ENCODE measurements at regions not wholly inside any gene's neighbourhood (a gene's known extent, or its start where the extent isn't known, plus 50 kb on each side); places are given as distances from the start of the nearest gene placed in this dataset.
A peak's percentile ranks its signal among the peaks of the same experiment; 100 is the strongest.

DNA sequence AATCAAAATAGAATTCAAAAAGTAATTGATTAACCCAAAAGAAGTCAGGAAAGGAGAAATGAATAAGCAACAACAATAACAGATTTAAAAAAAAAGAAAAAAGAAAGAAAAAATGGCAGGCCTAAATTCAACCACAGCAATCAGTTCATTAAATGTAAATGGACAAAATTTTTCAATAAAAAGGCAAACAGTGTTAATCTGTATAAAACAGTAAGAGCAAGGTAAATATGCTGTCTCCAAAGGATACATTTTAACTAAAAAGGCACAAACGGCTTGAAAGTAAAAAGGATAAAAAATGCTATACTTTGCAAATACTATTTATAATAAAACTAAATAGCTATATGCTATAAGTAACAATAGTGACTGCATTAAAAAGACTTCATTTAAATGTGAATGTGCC is 582.0 kb downstream of the SPRY1 start:
- H3K36me3 ChIP-seq (ENCODE audit: control insufficient read depth, insufficient read depth, low read length), result no peaks in the 10 kb centered on the region
- TF ChIP-seq, protein P1, sequence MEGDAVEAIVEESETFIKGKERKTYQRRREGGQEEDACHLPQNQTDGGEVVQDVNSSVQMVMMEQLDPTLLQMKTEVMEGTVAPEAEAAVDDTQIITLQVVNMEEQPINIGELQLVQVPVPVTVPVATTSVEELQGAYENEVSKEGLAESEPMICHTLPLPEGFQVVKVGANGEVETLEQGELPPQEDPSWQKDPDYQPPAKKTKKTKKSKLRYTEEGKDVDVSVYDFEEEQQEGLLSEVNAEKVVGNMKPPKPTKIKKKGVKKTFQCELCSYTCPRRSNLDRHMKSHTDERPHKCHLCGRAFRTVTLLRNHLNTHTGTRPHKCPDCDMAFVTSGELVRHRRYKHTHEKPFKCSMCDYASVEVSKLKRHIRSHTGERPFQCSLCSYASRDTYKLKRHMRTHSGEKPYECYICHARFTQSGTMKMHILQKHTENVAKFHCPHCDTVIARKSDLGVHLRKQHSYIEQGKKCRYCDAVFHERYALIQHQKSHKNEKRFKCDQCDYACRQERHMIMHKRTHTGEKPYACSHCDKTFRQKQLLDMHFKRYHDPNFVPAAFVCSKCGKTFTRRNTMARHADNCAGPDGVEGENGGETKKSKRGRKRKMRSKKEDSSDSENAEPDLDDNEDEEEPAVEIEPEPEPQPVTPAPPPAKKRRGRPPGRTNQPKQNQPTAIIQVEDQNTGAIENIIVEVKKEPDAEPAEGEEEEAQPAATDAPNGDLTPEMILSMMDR (IDR thresholded peaks at IDR 0.05; ENCODE audit: insufficient read depth, low read depth, low read length), result no peak
- CTCF ChIA-PET, result no interaction called here

DNA sequence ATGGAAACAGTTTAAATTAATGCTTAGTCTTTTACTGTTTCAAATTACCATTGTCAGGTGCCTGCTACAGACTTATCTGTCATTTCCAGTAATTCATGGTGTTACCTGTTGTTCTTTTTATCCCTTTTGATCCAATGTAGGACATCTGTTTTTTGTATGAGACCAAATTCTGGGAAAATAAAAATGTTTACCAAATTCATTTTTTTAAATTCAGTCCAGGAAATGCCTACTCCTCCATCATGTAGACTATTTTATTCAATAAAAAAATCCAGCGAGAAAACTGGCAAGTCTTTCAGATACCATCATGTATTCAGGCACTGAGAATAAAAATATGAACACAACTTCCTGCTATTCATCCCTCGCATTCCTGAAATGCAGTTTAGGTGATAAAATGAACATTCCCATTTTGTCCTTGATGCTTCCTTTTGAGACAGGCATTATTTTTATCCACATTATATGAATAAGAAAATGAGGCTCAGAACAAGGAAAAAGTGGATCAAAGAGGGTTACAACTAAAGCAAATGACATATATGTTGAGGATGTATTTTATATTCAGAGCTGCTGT is 584.2 kb downstream of the SPRY1 start:
- ChIA-PET CTCF (no interaction called here), POLR2A (no interaction called here)
- no peak for DNase-seq (ENCODE audit: low read depth)
- no peaks in the 10 kb centered on the region for H3K36me3 ChIP-seq (ENCODE audit: control insufficient read depth, insufficient read depth, low read length)
- no peak overlapping the region for H3K4me3 ChIP-seq (ENCODE audit: low read depth, low read length)
- TF ChIP-seq, protein P1 (IDR thresholded peaks at IDR 0.05; ENCODE audit: insufficient read depth, low read depth, low read length), result no peak
- H3K27me3 ChIP-seq (ENCODE audit: control insufficient read depth, insufficient read depth, low read length), result no peaks in the 10 kb centered on the region

More for the DNA sequence above, 582.0 kb downstream of the SPRY1 start:
- H3K27me3 ChIP-seq (ENCODE audit: control insufficient read depth, insufficient read depth, low read length), result no peaks in the 10 kb centered on the region
- H3K4me3 ChIP-seq (ENCODE audit: low read depth, low read length), result no peak overlapping the region
- POLR2A ChIA-PET, result no interaction called here
- DNase-seq (ENCODE audit: low read depth), result no peak

DNA sequence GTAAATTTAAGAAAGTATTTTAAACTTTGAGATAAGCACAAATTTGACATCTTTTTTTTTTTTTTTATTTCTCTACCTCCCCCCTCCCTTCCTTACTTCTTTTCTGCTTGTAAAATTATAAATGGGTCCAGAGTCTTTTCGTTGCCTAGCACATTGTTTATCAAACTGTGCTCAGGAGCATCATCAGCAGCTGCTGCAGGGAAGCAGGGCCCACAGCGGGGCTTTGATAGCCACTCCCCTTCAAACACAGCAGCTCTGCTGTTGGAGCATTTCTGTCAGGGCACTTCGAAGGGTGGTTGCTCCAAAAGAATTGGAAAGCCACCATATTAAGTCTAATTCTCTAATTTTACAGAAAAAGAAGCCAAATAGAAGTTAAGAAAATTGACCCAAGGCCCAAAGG is 588.3 kb downstream of the SPRY1 start:
- CTCF ChIA-PET, result no interaction called here
- Histone ChIP-seq H3K4me3 (ENCODE audit: low read depth, low read length) (no peak overlapping the region), H3K36me3 (ENCODE audit: control insufficient read depth, insufficient read depth, low read length) (no peaks in the 10 kb centered on the region), H3K27me3 (ENCODE audit: control insufficient read depth, insufficient read depth, low read length) (no peaks in the 10 kb centered on the region)
- DNase-seq (ENCODE audit: low read depth), result no peak
- TF ChIP-seq, protein P1 (IDR thresholded peaks at IDR 0.05; ENCODE audit: insufficient read depth, low read depth, low read length), result no peak
- POLR2A ChIA-PET, result interaction anchor here (0.7 kb wide), 1 partner anchor 23 kb away, joined by 6 read pairs; no protein-coding TSS in a partner anchor

DNA sequence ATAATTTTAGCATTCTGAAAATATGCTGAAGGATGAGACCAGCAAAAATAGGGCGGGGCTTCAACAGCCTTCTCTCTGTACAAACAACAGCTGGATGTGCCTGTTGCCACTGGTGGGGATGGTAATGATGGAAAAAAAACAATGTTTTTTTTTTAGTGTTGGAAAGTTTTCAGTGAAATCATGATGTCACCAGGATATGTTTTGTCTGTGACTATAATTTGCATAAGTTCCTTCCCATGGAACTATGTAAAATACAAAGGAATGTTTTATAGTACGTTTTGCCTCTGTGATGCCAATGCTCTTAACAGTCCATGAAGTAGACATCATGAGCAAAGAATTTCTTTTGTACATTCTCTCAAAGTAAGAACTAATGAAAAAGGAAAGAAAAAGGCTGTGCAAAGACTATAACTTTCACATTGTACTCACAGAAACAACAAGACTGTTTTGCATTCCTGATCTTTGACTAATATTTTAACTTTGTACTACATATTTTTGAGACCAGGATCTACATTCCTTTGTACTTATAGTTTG is 589.7 kb downstream of the SPRY1 start:
- ChIA-PET CTCF (interaction anchor here (0.7 kb wide), 1 partner anchor 34 kb away, joined by 4 read pairs; no protein-coding TSS in a partner anchor), POLR2A (interaction anchor here (1.0 kb wide), 1 partner anchor 8 kb away, joined by 3 read pairs; no protein-coding TSS in a partner anchor)
- TF ChIP-seq, protein P1 (IDR thresholded peaks at IDR 0.05; ENCODE audit: insufficient read depth, low read depth, low read length), result no peak
- no peak overlapping the region for H3K4me3 ChIP-seq (ENCODE audit: low read depth, low read length)
- H3K27me3 ChIP-seq (ENCODE audit: control insufficient read depth, insufficient read depth, low read length), result no peaks in the 10 kb centered on the region
- DNase-seq (ENCODE audit: low read depth), result peak; percentile 90
- H3K36me3 ChIP-seq (ENCODE audit: control insufficient read depth, insufficient read depth, low read length), result no peaks in the 10 kb centered on the region

DNA sequence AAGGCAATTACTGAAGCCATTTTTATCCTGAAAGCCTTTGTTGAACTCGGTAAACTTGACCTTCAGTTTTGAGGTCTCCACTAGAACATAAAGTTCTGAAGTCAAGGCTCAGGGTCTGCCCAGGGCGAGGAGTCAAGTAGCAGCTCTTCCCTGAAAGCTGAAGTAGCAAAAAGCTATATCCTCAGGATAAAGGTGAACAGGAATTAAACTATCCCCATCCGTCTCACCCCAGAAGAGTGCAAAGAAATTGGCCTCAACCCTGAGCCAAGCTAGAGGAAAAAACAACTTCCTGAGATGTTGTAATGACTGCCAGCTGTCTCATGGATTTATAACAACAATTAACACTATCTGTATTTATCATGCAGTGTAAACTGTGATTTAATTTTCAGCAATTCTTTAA is 590.8 kb downstream of the SPRY1 start:
- CTCF ChIA-PET, result no interaction called here
- H3K4me3 ChIP-seq (ENCODE audit: low read depth, low read length), result no peak overlapping the region

More for the DNA sequence above, 590.8 kb downstream of the SPRY1 start:
- no peak for DNase-seq (ENCODE audit: low read depth)
- Histone ChIP-seq H3K27me3 (ENCODE audit: control insufficient read depth, insufficient read depth, low read length) (no peaks in the 10 kb centered on the region), H3K36me3 (ENCODE audit: control insufficient read depth, insufficient read depth, low read length) (no peaks in the 10 kb centered on the region)
- TF ChIP-seq, protein P1 (IDR thresholded peaks at IDR 0.05; ENCODE audit: insufficient read depth, low read depth, low read length), result no peak
- POLR2A ChIA-PET, result no interaction called here
